HG03095 (cell line): ENCODE measurements at regions not wholly inside any gene's neighbourhood (a gene's known extent, or its start where the extent isn't known, plus 50 kb on each side); places are given as distances from the start of the nearest gene placed in this dataset.
"Not testable (repeated sequence)": the region's sequence is repeated elsewhere in the genome, so short reads cannot be mapped to it uniquely, and the experiment has no call there.

Experiments
- ATAC-seq: cut with Tn5 transposase; IDR thresholded peaks from one replicate; pipeline ENCODE4 v1.9.1; 2021; ENCODE audit warnings: moderate library complexity; ENCODE audit not compliant: unreplicated experiment

DNA sequence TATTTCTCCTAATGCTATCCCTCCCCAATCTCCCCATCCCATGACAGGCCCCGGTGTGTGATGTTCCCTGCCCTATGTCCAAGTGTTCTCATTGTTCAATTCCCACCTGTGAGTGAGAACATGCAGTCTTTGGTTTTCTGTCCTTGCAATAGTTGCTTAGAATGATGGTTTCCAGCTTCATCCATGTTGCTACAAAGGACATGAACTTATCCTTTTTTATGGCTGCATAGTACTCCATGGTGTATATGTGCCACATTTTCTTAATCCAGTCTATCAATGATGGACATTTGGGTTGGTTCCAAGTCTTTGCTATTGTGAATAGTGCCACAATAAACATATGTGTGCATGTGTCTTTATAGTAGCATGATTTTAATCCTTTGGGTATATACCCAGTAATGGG is 51.3 kb upstream of the RIOK2 start:
- ATAC-seq, result not testable (repeated sequence)

DNA sequence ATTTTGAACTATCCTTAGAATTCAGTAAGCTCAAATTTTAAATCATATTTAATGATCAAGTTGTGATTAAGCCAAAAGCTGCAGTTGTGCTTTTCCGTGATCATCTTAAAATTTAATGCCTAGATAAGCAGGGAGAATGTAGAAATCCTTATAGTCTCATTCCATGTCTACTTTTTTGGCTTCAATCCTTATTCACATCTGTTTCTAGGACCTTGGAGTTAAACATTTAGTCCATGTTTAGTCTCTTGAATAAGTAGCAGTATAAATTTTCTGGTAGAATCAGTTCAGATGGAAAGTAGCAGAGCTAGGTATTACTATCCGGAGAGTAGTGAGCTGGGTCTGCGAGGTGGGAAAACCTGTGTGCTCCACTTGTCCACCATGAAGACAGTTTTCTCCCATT is 59.3 kb upstream of the RIOK2 start:
- no peak for ATAC-seq

DNA sequence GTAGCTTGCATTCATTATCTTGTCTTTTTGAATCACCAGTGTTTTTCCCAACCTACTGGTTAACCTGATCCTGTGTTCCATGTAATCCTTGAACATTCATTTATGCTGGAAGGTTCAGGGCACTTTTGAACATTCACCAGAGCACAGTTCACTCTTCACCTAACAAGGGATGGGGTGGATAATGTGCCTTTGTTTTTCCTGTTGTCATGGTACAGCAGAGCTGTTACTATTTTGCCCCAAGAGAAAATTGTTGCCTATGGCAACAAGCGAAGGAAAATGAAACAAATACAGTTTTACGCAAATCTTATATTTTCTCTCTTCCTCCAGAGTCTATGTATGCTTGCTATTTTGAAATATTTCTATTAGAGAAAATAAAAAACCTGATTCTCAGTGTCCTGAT is 60.3 kb upstream of the RIOK2 start:
- no peak for ATAC-seq

DNA sequence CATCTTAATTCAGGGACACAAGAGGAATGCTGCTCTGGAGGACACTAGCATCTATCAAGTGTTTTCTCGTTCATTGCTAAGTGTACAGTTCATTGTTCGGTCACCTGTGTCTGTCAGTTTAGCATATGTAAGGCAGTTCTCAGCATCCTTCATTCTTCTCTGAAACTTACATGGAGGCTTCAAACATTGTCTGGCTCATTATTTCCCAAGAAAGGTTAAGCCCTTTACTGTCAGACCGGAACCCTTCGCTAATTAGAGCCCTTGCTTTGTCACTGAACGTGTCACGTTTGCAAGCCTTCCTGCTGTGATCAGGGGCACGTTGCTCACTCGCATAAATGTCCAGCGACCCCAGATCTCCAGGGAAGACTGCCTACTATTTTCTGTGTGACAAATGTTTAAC is 62.3 kb upstream of the RIOK2 start:
- ATAC-seq, result no peak

DNA sequence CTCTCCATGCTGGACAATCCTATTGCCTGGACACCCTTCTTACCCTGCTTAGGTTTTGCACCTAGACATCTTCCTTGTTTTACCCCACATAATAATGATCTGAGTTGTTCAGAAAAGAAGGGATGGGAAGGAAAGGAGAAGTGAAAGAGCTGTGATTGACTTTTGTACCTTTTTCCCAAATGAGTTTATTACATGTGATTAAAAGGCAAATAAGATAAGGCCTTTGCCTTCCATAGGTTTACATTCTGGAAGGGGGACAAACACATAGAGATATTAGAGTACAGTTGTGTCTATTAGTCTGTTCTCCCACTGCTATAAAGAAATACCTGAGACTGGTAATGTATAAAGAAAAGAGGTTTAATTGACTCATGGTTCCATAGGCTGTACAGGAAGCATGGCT is 67.1 kb upstream of the RIOK2 start:
- no peak for ATAC-seq

DNA sequence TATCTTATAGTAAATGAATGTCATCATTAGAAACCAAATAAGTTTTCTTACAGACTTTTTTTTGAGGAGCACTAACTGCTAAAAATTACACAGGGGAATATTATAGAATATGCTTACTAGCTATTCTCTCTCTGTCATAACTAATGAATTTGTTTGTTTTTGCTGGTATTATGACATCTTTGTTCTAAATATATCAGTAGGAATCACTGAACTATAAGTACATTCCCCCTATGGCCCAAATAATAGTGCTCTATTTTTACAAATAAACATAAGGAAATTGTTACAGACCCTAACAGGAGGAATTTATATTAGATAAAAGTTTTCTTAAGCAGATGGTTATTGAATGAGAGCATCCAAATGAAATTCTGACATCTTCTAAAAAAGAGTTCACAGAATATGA is 83.0 kb upstream of the RIOK2 start:
- no peak for ATAC-seq

DNA sequence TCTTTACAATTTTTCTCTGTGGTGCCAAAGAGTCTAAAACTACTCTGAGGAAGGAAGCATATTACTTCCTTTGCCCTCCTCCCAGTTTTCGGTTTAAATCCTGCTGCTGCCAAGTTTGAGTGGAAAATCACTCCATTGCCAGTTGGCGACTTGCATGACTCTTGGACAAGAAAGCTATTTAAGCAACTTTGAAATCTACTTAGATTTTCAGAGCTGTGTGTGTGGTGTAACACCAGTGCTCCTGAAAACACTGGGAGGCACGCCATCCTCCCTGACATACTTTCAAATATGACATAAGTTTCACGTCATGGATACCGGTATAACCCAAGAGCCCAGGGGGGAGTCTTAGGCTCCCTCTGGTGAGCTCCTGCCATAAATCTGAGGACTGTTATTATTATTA is 83.5 kb upstream of the RIOK2 start:
- no peak for ATAC-seq

DNA sequence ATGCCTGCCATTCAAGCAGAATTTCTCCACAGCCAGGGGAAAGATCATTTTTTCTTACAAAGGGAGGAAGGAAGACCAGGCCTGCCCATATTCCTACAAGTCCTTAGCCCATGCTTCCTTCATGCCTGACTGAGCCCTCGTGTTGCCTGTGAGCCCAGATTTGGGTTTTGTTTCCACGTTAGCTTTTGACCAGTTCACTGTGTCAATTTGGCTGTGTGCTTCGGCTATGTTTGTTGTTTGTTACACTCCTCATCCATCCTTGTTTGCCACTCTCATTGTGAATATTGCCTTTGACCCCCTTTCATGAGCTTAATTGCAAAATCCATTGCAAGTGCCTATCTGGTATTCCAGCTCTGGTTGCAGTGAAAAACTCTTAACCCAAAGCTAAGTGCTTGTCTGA is 84.7 kb upstream of the RIOK2 start:
- no peak for ATAC-seq

DNA sequence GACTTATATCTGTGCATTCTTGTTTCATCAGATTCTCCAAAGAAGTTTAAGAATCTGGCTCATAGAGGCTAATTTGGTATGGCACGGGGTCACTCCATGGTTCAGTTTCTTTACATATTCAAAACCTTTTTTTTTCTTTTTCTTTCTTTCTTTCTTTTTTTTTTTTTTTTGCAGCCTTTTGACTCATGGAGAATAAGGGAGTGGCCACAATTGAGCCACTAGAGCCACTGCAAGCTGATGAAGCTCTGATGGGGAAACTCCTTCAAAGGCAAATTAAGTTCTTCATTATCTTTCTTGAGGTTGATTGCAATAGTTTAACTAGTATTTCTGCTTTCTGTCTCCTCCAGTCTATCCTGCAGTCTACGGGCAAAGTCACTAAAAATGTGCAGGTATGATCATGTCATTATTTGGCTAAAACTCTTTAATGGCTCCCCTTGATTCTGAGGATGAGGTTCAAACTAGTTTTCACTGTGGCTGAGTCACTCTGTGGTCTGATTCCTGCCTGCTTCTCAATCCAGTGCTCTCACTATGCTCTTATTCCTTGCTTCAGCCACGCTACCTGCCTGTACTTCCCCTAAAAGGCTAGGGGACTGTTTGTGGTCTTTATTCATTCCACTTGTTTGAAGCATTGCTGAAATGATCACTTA is 93.5 kb upstream of the RIOK2 start:
- no peak for ATAC-seq

DNA sequence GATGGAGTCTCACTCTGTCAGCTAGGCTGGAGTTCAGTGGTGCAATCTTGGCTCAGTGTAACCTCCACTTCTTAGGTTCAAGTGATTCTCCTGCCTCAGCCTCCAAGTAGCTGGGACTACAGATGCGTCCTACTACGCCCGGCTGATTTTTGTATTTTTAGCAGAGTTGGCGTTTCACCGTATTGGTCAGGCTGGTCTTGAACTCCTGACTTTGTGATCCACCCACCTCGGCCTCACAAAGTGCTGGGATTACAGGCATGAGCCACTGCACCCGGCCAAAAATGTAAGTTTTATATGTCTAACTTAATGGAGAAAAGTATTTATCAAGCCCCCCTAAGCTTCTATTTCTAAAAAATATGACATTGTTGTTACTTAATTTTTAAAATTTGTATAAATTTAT is 98.2 kb upstream of the RIOK2 start:
- no peak for ATAC-seq

DNA sequence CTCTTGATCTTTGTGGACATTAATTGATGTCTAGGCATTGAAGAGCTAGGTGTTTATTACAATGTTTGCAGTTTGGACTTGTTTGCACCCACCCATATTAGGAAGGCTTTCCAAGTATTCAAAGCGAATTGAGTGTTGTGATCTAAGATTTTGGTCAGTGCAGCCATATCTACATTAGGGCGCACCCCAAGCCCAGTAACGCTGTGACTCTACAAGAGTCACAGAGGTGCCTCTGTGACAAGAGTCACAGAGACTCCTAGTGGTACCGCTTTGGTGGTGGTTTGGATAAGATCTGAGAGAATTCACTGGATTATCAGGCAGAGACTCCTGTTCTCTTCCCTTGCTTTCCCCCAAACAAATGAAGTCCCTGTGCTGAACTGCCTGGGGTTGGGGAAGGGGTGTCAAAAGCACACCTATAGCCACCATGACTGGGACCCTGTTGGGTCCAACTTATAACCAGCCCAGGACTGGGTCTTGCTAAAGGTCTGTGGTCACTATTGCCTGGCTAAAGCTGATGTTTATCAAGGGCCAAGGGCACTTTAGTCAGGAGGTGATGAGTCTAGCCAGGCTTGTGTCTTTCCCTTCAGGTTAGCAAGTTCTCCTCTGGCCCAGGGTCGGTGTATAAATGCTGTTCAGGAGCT is 114.1 kb upstream of the RIOK2 start:
- ATAC-seq, result peak; percentile 99

DNA sequence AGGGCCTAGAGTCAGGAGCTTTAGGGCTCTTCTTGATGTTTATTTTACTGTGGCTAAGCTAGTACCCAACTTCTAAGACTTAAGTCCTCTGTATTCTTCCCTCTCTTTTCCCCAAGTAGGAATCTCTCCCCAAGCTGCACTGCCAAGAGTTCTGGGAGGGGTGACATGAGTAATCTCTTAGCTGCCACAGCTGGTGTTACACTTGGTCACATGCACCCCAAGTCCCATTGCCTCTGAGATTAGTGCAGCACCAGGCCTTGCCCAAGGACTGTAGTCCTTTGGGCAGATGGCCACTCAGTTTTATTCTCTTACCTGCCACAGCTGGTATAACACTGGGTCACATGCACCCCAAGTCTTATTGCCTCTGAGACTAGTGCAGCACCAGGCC is 114.7 kb upstream of the RIOK2 start:
- no peak for ATAC-seq

DNA sequence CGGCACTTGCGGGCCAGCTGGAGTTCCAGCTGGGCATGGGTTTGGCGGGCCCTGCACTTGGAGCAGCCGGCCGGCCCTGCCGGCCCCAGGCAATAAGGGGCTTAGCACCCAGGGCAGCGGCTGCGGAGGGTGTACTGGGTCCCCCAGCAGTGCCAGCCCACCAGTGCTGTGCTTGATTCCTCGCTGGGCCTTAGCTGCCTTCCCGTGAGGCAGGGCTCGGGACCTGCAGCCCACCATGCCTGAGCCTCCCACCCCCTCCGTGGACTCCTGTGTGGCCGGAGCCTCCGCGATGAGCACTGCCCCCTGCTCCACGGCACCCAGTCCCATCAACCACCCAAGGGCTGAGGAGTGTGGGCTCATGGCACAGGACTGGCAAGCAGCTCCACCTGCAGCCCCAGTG is 118.1 kb upstream of the RIOK2 start:
- ATAC-seq, result not testable (repeated sequence)

DNA sequence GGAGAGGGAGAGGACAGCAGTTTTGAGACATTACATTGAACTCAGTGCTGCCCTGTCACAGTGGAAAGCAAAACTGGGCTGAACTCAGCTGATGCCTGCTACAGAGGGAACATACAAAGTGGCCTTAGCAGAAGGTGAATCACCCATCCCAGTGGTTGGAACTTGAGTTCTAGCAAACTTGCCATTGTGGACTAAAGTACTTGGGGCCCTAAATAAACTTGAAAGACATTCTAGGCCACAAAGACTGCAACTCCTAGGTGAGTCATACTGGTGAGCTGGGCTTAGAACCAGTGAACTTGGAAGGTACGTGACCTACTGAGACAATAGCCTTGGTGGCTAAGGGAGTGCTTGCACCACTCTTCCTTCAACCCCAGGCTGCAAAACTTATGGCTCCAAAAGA is 155.7 kb upstream of the RIOK2 start:
- ATAC-seq, result no peak

DNA sequence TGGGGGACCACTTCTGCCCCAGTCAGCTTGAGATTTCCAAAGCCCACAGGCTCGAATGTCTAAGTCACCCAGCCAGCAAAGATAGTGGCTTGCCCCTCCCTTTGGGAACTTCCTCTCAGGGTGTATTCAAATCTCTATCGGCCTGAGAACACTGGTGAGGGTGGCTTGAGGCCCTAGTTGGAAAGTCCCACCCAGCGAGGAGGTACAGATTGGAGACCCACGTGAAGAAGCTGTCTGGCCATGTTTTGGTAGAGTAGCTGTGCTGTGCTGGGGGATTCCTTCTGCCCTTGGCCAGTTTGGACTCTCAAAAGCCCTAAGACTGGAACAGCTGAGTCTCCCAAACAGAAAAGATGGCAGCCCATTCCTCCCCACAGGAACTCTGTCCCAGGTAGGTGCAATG is 172.7 kb upstream of the RIOK2 start:
- ATAC-seq, result peak; percentile 95

DNA sequence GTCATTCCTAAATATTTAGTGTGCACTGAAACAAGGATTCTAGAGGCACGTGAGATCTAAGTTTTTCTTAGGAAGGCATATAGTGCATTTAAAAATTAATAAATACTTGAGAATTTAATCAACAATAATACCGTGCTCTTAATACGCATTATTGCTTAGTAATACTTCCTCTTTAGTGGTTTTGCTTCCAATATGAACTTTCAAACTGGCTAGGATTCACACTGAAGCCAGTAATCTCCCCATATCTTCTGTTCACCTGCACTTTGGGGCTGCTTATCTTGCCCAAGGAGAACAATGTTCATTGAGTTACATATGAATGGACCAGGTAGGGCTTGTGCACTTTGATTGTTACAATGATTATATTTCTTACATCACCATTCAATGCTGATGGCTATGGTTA is 180.5 kb upstream of the RIOK2 start:
- ATAC-seq, result no peak

DNA sequence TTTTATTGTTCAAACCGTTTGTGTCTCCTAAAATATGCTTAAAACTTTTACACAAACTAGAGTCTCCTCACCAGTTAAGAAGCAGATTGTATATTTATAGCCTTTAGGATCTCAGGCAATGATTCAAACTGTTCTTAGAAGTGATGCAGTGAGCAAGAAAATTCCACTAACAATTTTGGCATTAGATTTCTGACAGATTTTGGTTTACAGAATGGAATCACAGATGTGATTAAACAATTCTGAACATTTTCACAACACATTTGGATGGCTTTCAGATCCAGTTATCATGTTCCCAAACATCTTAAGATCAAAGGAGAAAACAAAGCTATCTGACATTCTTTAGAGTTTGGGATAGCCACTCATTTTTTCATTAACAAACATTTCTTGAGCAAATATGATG is 181.7 kb upstream of the RIOK2 start:
- no peak for ATAC-seq

DNA sequence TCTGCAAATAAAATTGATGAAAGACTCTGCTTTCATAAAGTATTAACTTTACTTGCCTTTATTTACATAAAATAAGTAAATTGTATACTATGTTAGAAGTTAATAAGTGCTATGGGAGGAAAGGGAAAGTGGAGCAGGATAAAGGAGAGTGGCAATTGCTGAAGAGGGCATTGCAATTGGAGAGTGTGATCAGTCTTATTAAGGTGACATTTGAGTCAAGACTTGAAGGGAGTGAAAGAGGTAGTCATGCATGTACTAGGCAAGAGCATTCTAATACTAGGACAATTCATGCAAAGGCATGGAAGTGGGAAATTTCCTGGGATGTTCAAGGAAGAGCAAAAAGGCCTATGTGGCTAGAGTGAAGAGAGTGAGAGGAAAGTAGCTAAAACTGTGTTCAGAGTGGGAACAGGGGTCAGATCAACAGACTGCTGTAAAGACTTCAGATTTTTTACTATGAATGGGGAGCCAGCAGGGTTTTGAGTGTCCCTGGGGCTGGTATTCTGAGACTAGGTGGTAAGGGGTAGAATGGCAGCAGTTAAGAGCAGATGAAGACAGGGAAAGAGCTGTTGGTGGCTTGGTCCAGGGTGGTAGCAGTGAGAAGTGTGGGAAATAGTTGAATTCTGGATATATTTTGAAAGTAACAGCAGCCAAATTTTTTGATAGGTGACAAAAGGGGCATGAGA is 182.3 kb upstream of the RIOK2 start:
- ATAC-seq, result no peak

DNA sequence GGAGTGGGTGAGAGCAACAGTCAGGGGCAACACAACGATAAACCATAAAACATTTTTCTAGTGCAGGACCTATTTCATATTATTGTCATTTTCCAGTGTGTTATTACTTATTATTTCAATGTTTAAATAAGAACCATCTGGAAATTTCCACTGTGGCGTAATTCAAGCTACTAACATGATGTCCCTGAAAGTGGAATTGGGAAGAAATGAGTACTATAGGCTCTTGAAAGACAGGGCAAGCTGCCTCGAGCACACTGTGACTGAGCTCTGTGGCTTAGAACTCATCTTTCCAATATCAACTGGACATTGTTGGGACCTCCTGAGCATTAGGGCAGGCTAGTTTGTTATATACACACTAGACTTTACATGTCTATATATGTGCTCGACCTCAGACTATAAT is 182.9 kb upstream of the RIOK2 start:
- ATAC-seq, result no peak

DNA sequence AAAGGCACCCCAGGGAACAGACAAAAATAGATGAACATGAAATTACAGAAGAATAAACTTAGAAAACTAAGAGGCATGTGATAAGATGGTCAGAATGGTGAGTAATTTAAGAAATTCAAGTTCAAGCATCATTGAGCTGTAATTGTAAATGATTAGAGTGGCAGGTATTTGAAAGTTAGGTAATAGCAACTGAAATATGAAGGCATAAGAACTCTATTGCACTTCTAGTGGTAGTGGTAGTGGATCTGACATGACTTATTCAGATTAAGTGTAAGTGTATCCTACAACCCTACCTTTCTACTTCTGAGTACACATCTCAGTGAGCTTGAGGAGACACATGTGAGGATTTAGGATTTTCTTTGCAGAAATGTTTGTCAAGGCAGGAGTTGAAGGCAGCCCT is 192.9 kb upstream of the RIOK2 start:
- no peak for ATAC-seq

DNA sequence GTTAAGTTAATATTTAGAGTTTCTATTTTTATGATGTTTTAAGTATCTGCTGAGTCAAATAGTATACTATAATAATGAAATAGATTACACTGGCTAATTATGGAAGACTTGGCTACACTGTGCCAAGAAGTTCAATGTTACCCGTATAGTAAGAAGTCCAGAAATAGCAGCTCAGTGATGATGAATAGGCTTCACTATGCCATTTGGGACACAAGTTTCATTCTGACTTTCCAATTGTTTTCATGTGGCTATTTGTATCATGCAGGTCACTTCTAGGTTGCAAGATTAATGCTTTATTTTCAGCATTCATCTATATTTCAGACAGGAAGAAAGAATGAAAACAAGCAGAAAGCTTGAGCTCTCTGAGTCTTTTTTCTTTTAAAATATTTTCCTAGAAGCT is 194.5 kb upstream of the RIOK2 start:
- no peak for ATAC-seq

DNA sequence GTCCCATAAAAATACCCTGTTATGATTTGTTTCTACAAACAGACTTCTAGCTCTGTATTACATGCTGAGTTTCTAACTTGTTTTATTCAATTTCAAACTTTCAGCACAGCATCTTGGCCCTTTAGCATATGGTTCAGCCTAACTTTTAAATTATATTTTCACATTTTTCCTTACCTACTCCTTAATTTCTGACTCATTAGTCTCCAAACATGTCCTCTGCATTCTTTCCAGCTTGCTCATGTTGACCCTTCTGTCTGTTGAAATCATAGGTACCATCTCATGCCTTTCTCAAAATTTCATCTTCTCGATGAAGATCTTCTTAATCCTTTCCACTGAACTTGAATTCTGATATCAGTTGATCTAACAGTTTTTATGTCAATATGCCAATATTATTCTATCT is 200.9 kb upstream of the RIOK2 start:
- no peak for ATAC-seq

DNA sequence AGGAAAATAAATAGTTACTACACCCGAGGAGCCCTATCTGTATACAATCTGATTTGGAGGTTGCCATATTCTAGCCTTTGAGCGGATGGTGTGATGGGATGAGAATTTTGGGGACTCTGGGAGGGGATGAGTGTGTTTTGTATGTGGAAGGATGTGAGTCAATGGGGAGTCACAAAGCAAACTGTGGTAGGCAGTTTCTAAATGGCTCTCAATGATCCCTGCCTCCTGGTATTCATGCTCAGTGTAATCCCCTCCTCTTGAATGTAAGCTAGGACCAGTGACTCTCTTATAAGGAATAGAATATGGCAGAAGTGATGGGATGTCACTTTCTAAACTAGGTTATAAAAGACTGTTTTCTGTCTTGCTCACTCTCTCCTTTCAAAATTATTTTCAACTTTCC is 205.7 kb upstream of the RIOK2 start:
- no peak for ATAC-seq
